ENCODE measurements at regions not wholly inside any gene's neighbourhood (a gene's known extent, or its start where the extent isn't known, plus 50 kb on each side); places are given as distances from the start of the nearest gene placed in this dataset.
A peak's percentile ranks its signal among the peaks of the same experiment; 100 is the strongest.

- no peak overlapping the region for H3K4me3 ChIP-seq (ENCODE audit: low read length)
- no peak for TF ChIP-seq CTCF (IDR thresholded peaks at IDR 0.05; ENCODE audit: insufficient read depth, low read depth, low read length, missing control alignments)
- DNase-seq (ENCODE audit: low read depth): no peak
These were observed 178.7 kb upstream of the TSHZ2 start for GRCh38 chr20:52793339-52793963.

GRCh38 chr20:52791091-52791490 is 181.1 kb upstream of the TSHZ2 start:
- no peak for TF ChIP-seq CTCF (IDR thresholded peaks at IDR 0.05; ENCODE audit: insufficient read depth, low read depth, low read length, missing control alignments)
- no peak overlapping the region for H3K4me3 ChIP-seq (ENCODE audit: low read length)
- no peak for DNase-seq (ENCODE audit: low read depth)

- DNase-seq (ENCODE audit: low read depth): no peak
- no peak overlapping the region for H3K4me3 ChIP-seq (ENCODE audit: low read length)
- TF ChIP-seq CTCF (IDR thresholded peaks at IDR 0.05; ENCODE audit: insufficient read depth, low read depth, low read length, missing control alignments): no peak
These were observed 182.4 kb upstream of the TSHZ2 start for GRCh38 chr20:52789716-52790115.

- no peak for DNase-seq (ENCODE audit: low read depth)
- no peak overlapping the region for H3K4me3 ChIP-seq (ENCODE audit: low read length)
- TF ChIP-seq CTCF (IDR thresholded peaks at IDR 0.05; ENCODE audit: insufficient read depth, low read depth, low read length, missing control alignments): no peak
These were observed 184.2 kb upstream of the TSHZ2 start for GRCh38 chr20:52787962-52788361.

- TF ChIP-seq CTCF (IDR thresholded peaks at IDR 0.05; ENCODE audit: insufficient read depth, low read depth, low read length, missing control alignments): no peak
- DNase-seq (ENCODE audit: low read depth): no peak
- no peak overlapping the region for H3K4me3 ChIP-seq (ENCODE audit: low read length)
These were observed 184.9 kb upstream of the TSHZ2 start for GRCh38 chr20:52787216-52787615.

- peak; percentile 49 for DNase-seq (ENCODE audit: low read depth)
- TF ChIP-seq CTCF (IDR thresholded peaks at IDR 0.05; ENCODE audit: insufficient read depth, low read depth, low read length, missing control alignments): no peak
- no peak overlapping the region for H3K4me3 ChIP-seq (ENCODE audit: low read length)
These were observed 186.5 kb upstream of the TSHZ2 start for GRCh38 chr20:52785679-52786078.

GRCh38 chr20:52783769-52784168 is 188.4 kb upstream of the TSHZ2 start:
- peak; percentile 33 for TF ChIP-seq CTCF (IDR thresholded peaks at IDR 0.05; ENCODE audit: insufficient read depth, low read depth, low read length, missing control alignments)
- DNase-seq (ENCODE audit: low read depth): peak; percentile 27
- no peak overlapping the region for H3K4me3 ChIP-seq (ENCODE audit: low read length)

Measured in epithelial cell of esophagus (primary cell).